ENCODE measurements at regions not wholly inside any gene's neighbourhood (a gene's known extent, or its start where the extent isn't known, plus 50 kb on each side); places are given as distances from the start of the nearest gene placed in this dataset.

DNA sequence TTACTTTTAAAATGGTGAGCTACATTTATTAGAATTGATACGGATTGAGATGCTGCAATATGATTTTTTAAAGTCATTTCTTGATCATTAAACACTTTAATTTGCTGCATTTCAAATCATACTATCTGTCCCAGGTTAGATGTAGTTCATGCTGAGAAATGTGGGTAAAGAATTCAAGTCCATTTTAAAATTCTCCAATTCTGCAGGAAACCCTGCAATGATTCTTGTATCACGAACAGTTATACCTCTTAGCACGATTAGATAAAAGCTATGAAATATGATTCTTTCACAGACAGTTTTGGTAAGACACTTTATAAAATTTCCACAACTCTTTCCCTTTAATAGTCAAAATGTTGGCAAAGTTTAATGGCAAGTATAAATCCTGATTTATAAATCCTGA, 693.4 kb downstream of the ADGRL2 start (continued):
- TF ChIP-seq, protein P1, sequence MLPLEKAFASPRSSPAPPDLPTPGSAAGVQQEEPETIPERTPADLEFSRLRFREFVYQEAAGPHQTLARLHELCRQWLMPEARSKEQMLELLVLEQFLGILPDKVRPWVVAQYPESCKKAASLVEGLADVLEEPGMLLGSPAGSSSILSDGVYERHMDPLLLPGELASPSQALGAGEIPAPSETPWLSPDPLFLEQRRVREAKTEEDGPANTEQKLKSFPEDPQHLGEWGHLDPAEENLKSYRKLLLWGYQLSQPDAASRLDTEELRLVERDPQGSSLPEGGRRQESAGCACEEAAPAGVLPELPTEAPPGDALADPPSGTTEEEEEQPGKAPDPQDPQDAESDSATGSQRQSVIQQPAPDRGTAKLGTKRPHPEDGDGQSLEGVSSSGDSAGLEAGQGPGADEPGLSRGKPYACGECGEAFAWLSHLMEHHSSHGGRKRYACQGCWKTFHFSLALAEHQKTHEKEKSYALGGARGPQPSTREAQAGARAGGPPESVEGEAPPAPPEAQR (CRISPR knock-in tag; IDR thresholded peaks at IDR 0.05): no peak
- TF ChIP-seq SP1 (CRISPR knock-in tag; conservative IDR thresholded peaks at IDR 0.05) (no peak), HMGA2 (CRISPR knock-in tag; IDR thresholded peaks at IDR 0.05) (no peak), ZNF396 (CRISPR knock-in tag; IDR thresholded peaks at IDR 0.05; ENCODE audit: borderline replicate concordance) (no peak)
- TF ChIP-seq, protein P2, sequence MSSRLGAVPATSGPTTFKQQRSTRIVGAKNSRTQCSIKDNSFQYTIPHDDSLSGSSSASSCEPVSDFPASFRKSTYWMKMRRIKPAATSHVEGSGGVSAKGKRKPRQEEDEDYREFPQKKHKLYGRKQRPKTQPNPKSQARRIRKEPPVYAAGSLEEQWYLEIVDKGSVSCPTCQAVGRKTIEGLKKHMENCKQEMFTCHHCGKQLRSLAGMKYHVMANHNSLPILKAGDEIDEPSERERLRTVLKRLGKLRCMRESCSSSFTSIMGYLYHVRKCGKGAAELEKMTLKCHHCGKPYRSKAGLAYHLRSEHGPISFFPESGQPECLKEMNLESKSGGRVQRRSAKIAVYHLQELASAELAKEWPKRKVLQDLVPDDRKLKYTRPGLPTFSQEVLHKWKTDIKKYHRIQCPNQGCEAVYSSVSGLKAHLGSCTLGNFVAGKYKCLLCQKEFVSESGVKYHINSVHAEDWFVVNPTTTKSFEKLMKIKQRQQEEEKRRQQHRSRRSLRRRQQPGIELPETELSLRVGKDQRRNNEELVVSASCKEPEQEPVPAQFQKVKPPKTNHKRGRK (CRISPR knock-in tag; IDR thresholded peaks at IDR 0.05; ENCODE audit: borderline replicate concordance): no peak
- TF ChIP-seq, protein P3, sequence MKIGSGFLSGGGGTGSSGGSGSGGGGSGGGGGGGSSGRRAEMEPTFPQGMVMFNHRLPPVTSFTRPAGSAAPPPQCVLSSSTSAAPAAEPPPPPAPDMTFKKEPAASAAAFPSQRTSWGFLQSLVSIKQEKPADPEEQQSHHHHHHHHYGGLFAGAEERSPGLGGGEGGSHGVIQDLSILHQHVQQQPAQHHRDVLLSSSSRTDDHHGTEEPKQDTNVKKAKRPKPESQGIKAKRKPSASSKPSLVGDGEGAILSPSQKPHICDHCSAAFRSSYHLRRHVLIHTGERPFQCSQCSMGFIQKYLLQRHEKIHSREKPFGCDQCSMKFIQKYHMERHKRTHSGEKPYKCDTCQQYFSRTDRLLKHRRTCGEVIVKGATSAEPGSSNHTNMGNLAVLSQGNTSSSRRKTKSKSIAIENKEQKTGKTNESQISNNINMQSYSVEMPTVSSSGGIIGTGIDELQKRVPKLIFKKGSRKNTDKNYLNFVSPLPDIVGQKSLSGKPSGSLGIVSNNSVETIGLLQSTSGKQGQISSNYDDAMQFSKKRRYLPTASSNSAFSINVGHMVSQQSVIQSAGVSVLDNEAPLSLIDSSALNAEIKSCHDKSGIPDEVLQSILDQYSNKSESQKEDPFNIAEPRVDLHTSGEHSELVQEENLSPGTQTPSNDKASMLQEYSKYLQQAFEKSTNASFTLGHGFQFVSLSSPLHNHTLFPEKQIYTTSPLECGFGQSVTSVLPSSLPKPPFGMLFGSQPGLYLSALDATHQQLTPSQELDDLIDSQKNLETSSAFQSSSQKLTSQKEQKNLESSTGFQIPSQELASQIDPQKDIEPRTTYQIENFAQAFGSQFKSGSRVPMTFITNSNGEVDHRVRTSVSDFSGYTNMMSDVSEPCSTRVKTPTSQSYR (CRISPR knock-in tag; IDR thresholded peaks at IDR 0.05): no peak

DNA sequence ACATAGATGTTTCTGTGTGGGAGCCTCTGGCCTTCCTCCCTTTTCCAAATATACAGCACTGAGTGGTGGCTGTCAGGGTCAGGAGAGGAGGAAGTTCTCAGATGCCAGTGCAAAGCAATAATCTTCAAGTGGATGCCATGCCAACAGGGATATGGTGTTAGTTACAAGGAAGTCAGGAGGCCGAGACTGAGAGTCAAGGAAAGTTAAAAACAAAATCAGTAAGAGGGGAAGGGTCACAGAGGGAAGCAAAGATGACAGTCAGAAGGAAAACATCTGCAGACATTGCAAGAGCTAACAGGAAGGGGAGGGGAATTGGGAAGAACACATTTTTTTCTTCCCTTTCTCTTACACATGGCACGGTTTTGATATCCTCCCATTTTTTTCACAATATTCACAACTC, 691.4 kb downstream of the ADGRL2 start:
- Mint-ChIP-seq H3K36me3 (peaks cover 37% of the 10 kb centered on the region), H3K4me3 (no peak overlapping the region), H3K27me3 (ENCODE audit: low read depth) (peaks cover 2% of the 10 kb centered on the region; the same call in 1 of the 2 replicates), H3K9me3 (peaks cover 37% of the 10 kb centered on the region), H3K4me1 (peaks cover 6% of the 10 kb centered on the region), H3K27ac (no peak overlapping the region)
- no peak for DNase-seq (ENCODE audit: low spot score)
- ChIA-PET CTCF (no interaction called here), POLR2A (no interaction called here)
- TF ChIP-seq, protein P4, sequence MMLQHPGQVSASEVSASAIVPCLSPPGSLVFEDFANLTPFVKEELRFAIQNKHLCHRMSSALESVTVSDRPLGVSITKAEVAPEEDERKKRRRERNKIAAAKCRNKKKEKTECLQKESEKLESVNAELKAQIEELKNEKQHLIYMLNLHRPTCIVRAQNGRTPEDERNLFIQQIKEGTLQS (CRISPR knock-in tag; conservative IDR thresholded peaks at IDR 0.05): no peak
- no peak for ATAC-seq

DNA sequence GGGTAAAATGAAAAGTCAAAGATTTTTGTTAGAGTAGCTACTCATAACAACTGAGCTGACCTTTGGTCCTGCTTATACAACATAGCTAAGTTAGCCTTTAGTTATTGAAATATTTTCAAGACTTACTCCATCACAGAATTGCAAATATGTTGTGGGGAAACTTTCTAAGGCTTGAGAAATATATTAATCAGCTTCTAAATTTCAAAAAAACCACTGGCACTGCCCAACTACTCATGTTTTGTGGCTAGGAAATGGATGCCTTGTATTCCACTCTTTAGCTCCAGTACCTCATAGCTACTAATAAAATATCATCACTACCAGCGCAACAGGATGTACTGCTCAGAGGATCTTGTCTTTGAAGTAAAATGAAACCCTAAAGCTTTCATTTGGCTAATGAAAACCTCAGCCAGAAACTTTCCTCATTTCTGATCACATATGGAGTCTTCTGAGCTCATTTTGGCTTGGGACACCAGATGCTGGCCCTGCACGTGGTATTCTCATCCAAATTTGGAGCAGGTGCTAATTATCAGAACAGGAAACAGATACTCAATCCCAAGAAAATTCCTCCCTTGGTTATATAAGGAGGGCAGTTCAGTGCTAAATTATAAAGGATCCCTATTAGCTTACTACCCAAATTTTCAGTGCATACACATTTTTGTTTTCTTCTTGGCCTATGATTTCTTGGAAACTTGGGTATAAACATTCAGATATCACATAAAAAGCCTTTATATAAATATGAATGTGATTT, 690.7 kb downstream of the ADGRL2 start:
- H3K36me3 Mint-ChIP-seq: peaks cover 30% of the 10 kb centered on the region
- H3K27me3 Mint-ChIP-seq (ENCODE audit: low read depth): no peaks in the 10 kb centered on the region; the same call in 1 of the 2 replicates
- H3K4me1 Mint-ChIP-seq: peaks cover 13% of the 10 kb centered on the region
- ChIA-PET CTCF (no interaction called here), POLR2A (no interaction called here)
- ATAC-seq (no peak), DNase-seq (ENCODE audit: low spot score) (no peak)
- H3K9me3 Mint-ChIP-seq: peaks cover 30% of the 10 kb centered on the region
- no peak overlapping the region for H3K4me3 Mint-ChIP-seq
- no peak overlapping the region for H3K27ac Mint-ChIP-seq
- TF ChIP-seq ZNF396 (CRISPR knock-in tag; IDR thresholded peaks at IDR 0.05; ENCODE audit: borderline replicate concordance) (no peak), TP53 (CRISPR knock-in tag; IDR thresholded peaks at IDR 0.05) (no peak), NFATC4 (CRISPR knock-in tag; IDR thresholded peaks at IDR 0.05) (no peak), ZNF263 (CRISPR knock-in tag; IDR thresholded peaks at IDR 0.05; ENCODE audit: low read depth) (no peak), ATF1 (CRISPR knock-in tag; IDR thresholded peaks at IDR 0.05) (no peak), TEAD1 (CRISPR knock-in tag; IDR thresholded peaks at IDR 0.05) (no peak), CREB1 (CRISPR knock-in tag; IDR thresholded peaks at IDR 0.05) (no peak), OVOL2 (CRISPR knock-in tag; IDR thresholded peaks at IDR 0.05; ENCODE audit: borderline replicate concordance) (no peak)
- TF ChIP-seq, protein P5, sequence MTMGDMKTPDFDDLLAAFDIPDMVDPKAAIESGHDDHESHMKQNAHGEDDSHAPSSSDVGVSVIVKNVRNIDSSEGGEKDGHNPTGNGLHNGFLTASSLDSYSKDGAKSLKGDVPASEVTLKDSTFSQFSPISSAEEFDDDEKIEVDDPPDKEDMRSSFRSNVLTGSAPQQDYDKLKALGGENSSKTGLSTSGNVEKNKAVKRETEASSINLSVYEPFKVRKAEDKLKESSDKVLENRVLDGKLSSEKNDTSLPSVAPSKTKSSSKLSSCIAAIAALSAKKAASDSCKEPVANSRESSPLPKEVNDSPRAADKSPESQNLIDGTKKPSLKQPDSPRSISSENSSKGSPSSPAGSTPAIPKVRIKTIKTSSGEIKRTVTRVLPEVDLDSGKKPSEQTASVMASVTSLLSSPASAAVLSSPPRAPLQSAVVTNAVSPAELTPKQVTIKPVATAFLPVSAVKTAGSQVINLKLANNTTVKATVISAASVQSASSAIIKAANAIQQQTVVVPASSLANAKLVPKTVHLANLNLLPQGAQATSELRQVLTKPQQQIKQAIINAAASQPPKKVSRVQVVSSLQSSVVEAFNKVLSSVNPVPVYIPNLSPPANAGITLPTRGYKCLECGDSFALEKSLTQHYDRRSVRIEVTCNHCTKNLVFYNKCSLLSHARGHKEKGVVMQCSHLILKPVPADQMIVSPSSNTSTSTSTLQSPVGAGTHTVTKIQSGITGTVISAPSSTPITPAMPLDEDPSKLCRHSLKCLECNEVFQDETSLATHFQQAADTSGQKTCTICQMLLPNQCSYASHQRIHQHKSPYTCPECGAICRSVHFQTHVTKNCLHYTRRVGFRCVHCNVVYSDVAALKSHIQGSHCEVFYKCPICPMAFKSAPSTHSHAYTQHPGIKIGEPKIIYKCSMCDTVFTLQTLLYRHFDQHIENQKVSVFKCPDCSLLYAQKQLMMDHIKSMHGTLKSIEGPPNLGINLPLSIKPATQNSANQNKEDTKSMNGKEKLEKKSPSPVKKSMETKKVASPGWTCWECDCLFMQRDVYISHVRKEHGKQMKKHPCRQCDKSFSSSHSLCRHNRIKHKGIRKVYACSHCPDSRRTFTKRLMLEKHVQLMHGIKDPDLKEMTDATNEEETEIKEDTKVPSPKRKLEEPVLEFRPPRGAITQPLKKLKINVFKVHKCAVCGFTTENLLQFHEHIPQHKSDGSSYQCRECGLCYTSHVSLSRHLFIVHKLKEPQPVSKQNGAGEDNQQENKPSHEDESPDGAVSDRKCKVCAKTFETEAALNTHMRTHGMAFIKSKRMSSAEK (CRISPR knock-in tag; IDR thresholded peaks at IDR 0.05; ENCODE audit: borderline replicate concordance): no peak
- TF ChIP-seq, protein P6, sequence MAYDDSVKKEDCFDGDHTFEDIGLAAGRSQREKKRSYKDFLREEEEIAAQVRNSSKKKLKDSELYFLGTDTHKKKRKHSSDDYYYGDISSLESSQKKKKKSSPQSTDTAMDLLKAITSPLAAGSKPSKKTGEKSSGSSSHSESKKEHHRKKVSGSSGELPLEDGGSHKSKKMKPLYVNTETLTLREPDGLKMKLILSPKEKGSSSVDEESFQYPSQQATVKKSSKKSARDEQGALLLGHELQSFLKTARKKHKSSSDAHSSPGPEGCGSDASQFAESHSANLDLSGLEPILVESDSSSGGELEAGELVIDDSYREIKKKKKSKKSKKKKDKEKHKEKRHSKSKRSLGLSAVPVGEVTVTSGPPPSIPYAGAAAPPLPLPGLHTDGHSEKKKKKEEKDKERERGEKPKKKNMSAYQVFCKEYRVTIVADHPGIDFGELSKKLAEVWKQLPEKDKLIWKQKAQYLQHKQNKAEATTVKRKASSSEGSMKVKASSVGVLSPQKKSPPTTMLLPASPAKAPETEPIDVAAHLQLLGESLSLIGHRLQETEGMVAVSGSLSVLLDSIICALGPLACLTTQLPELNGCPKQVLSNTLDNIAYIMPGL (CRISPR knock-in tag; IDR thresholded peaks at IDR 0.05): no peak
- TF ChIP-seq, protein P7, sequence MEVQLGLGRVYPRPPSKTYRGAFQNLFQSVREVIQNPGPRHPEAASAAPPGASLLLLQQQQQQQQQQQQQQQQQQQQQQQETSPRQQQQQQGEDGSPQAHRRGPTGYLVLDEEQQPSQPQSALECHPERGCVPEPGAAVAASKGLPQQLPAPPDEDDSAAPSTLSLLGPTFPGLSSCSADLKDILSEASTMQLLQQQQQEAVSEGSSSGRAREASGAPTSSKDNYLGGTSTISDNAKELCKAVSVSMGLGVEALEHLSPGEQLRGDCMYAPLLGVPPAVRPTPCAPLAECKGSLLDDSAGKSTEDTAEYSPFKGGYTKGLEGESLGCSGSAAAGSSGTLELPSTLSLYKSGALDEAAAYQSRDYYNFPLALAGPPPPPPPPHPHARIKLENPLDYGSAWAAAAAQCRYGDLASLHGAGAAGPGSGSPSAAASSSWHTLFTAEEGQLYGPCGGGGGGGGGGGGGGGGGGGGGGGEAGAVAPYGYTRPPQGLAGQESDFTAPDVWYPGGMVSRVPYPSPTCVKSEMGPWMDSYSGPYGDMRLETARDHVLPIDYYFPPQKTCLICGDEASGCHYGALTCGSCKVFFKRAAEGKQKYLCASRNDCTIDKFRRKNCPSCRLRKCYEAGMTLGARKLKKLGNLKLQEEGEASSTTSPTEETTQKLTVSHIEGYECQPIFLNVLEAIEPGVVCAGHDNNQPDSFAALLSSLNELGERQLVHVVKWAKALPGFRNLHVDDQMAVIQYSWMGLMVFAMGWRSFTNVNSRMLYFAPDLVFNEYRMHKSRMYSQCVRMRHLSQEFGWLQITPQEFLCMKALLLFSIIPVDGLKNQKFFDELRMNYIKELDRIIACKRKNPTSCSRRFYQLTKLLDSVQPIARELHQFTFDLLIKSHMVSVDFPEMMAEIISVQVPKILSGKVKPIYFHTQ (CRISPR knock-in tag; IDR thresholded peaks at IDR 0.05): no peak
